Stimulated activated CD4-positive, alpha-beta T cell treated with anti-CD3 and anti-CD28 coated beads, Interleukin-2, amount 100 ng/mL, for 48 hours (primary cell): ENCODE measurements at regions not wholly inside any gene's neighbourhood (a gene's known extent, or its start where the extent isn't known, plus 50 kb on each side); places are given as distances from the start of the nearest gene placed in this dataset.

Source experiments
- DNase-seq, 2 donors: peaks; one replicate each; pipeline ENCODE4 v3.0.0-alpha.2; 2020

DNA sequence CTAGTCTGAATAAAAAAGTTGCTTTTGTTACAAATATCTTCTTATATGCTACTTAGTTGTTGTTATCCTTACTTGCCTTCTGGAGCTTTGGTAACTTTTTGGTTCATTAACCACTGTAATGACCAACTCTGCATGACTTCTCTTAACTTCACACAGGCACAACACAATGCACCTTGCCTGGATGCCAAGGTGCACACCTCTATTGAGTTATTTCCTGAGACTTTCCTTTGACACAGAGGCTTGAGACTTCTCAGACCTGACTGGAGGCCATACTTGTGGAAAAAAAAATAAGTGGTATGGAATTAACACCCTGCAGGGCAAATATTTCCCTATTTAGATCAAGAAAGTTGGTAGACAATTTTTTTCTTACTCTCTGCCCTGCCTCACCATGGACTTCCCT lies 1925.6 kb downstream of the EFNA5 start:
- DNase-seq = no peak

DNA sequence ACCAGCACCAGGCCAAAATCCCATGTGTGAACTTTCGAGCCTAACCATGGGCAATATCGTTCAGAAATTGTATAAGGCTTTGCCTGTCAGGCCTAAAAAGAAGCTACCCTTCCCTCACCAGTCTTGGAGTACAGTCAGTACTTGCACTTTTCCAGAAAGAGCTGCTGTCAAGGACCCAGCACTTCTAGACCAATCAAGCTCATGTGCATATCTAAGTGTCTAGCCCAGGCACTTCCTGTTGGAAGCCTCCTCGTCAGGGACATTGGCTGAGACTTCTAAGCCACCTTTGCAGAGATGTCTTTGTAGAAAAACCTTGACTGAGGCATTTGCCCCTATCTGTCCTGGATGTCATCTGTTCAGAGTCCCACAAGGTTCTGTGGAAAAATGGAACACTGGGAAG lies 1930.5 kb downstream of the EFNA5 start:
- no peak for DNase-seq

DNA sequence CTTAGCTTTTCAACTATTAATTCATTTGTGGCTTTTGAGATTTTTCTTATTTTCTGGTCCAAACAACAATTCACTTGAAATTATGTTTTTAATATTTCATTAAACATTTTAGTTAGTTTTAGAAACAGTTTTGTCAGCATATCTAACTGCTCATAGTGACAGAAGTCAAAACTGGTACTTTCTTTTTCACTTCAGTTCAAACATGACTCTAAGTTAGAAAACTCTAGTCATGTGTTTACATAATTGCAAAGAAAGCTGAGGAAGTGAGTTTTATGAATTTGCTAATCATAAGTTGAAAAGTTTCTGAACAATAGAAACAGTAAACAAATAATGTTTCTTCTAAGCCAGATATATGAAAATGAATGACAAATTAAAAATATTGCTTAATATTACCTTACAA lies 1931.0 kb downstream of the EFNA5 start:
- DNase-seq = no peak

DNA sequence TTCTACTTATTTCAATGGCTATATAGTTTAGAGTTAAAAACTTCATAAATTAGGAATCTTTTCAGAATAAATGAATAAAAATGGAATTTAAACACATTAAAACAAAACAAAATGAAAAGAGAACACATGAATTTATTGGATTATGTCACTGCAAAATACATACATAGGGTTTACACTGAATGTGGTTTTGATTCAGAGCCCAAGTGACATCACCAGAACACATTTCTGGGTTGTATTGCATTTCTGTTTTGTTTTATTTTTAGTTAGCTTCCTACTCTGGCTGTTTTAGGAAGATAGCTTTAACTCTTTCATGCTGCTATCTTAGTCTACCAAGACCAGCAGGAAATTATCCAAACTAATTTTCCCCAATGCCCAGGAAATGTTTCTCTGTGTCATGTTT lies 1935.0 kb downstream of the EFNA5 start:
- no peak for DNase-seq

DNA sequence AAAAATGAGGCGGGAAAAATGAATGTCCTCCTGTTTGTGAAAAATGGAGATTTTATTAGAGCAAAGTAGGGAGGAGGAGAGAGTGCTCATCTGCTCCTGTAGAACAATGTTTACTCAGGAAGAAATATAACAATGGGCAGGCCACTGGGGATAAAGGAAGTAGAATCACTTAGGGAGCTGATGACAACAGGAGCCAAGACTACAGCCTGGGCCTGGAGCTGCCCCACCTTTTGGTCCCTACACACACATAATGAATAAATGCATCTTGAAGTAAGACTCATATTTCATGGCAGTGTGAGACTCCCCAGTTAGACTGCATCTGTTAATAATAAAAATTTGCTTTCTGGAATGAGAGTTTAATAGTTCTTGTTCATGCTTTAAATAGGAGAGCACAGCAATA lies 1939.8 kb downstream of the EFNA5 start:
- DNase-seq = no peak

DNA sequence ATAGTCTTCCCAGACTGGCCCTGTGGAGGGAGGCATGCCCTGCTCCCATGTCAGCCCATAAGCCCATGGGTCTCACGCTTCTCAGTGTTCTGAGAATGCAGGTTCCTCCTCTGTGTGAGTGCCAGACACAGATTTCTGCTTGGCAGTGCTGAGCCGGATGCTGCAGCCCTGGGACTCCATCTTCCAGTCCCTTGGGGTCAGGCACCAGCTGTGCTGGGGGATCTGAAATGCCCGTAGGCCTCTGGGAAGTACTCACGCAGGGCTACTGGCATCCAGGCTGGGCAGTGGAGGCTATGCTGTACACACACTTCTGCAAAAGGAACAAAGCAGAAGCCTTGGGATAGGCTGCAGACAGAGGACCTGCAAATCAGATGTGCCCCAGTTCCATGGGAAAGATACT lies 1944.6 kb downstream of the EFNA5 start:
- DNase-seq = no peak

DNA sequence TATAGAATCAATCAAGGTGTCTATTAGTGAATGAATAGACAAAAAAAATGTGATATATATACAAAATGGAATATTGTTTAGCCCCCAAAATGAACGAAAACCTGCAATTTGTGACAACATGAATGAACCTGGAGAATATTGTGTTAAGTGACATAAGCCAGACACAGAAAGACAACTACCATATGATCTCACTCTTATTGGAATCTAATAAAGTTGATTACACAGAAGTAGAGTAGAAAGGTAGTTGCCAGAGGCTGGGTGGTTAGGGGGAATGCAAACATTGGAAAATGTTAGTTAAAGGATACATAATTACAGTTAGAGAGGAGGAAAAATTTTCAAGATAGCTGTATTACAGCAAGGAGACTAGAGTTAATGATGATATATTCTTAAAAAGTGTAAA lies 1962.3 kb downstream of the EFNA5 start:
- no peak for DNase-seq

DNA sequence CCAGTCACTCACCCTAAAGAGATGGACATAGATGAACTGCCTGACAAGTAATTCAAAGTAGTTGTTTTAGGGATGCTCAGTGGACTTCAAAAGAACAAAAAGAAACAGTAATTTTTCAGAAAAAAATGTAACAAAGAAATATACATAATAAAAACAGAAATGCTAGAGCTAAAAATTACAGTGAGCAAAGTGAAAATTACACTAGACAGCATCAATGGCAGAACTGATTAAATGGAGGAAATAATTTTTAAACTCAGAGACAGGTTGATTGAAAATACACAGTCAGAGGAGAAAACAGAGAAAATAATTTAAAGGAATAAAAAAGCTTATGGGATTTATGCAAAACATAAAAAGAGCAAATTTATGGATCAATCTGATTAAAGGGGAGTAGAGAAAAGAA lies 1968.4 kb downstream of the EFNA5 start:
- no peak for DNase-seq

DNA sequence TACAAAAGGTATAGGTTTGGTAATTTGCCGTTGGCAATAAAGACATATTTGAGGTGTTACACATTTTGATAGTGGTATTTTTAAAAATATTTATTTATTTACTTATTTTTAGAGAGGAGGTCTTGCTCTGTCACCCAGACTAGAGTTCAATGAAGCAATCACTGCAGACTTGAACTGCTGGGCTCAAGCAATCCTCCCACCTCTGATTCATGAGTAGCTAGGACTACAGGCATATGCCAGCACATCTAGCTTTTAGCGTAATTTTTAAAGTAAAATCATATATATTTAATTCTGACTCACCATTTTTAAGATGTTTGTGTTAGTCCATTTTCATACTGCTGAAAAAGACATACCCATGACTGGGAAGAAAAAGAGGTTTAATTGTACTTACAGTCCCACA lies 1974.3 kb downstream of the EFNA5 start:
- DNase-seq = no peak

DNA sequence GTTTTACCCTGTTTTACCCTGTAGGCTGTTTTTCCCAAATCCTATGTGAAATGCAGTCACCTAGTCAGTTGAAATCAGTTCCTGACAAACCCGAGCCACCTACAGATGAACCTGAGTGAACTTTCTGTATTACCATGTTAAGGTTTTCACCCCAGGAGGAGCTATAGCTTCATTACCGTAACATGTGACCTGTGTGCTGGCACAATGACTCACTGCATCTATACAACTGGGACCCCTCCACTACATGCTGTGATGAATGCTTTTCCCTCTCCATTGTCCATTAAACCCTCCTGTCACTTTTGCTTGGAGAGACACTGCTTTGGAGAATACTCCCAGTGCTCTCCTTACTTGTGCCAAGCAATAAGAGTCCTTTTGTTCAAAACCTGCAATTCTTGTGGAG lies 1974.8 kb downstream of the EFNA5 start:
- DNase-seq = no peak

DNA sequence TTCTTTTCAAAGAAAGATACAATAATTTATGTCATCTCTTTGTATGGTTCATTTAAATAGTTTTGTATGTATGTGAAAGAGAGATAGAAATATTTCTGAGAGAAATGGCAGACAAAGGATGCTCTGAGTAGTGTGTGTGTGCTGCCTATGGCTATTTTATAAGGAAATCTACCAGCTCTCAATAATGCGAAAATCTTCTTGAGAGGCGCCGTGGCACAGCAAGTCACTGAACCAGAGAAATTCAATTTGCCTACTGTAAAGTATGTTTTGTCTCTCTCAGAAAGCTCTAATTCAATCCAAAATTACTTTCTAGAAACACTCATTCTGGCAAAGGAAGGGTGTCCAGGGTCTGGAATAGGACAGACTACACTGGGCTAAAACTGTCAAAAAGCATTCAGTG lies 1981.1 kb downstream of the EFNA5 start:
- DNase-seq = no peak

DNA sequence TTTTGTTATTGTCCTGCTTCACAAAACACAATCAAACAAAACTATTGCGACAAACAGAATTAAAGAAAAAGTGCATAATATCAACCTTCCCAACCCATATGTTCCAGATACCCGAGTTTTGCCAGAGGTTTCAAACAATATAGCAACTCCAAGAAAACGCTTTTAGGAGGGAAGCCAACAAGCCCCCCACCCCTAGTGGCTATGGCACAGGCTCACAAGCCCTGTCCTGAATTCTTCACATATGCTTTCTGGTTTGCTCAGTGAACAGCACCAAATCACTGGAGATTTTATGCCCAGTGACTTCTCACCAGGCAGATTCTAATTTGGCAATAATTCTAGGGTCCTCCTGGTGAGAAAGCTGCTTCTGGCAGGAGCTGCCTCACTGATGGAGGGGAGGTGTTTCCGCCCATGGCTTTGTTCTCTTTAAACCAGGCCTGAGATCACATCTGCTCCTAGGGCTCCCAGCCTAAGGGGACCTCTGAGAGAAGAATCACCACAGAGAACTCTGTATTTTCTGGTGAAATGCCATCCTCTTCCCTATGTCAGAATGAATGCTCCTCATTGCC lies 1982.4 kb downstream of the EFNA5 start:
- DNase-seq = no peak

DNA sequence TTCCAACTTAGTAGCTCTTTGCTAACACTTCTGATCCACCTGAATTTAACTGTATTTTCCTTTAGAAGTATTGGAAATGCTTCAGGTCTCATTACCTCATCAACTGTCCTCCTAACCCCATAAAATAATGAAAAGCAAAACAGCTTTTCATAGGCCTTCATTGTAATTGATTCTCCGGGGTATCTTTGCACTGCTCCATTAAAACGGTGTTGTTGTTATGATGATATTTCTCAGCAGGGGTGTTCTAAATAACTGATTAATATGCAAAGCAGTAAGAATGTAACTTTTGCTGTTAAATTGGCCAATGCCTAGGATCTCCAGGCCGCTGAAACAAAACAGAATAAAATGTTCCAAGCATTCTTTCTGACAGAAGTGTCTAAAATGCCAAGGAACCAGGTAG lies 1983.2 kb downstream of the EFNA5 start:
- no peak for DNase-seq

DNA sequence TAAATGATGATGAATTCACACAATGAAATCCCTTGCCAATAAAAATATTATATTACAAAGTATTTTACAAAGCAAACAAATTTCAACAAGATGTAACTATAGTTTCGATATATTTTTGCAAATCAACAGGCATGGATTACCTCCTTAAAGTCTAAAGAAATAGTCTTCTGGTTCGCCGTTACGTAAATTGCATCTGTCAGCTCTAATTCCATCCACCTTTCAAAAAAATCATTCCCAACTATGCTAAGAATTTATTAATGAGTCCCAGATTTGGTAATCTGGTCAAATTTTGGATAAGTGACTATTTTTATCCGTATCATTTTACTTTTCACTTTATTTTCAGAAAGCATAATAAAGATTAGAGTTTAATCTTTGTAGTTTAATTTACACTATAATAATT lies 1984.9 kb downstream of the EFNA5 start:
- DNase-seq = no peak

DNA sequence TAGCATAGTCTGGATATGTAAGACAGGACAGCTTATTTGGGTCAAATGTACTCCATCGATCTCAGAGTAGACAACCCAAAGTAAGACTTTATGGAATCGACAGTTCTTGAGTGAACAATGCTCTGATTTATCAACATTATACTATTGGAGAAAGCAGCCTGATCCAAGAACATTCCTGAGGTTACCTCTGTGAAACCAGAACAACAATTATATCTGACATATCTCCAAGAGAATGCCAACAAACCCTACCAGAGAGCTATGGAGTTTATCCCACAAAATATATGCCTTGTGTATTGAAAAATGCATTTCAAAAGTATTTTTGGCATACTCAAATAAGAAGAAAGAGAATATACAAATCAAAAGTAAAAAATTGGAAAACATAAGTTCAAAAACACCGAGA lies 1985.9 kb downstream of the EFNA5 start:
- no peak for DNase-seq

DNA sequence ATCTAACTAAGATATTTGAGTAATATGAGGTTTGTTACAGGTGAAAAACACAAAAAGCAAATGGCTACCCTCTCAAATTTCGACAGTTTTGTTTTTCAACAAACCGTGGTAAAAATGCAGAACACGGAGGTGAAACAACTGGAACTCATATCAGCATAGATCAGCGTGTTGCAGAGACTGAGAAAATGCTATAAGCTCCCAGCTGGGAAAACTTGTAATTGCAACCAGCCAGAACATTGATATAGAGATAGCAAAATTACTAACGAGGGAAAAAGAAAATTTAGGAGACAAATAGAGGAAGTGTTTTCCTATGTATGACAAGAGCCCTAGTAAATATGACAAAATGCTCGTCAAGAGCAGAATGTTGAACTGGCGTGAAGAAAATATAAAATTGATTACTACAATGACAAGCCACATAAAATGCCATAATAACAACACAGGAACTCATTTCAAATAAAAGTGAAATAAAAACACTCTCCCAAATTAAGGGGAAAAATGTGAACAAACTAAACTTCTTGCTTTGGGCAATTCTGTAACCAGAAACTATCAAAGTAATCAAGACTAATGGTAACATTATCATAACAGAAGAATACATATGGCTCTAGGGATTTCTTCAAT lies 1989.8 kb downstream of the EFNA5 start:
- no peak for DNase-seq

DNA sequence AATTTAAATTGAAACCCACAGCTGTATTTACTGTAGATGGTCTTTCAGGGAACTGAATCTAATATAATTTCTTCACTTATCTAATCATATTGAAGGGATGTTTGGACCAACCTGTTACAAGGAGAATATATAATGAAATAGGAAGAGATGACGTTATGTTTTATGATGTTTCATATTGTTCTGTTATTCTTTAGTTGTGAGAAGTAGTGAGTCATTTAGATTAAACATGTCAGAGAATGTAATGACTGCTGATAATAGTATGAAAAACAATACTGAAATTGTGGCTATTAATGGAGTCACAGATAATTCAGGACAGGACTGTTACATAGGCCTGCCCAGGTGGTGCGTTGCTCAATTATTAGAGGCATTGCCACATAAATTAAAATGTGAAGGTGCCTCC lies 1993.4 kb downstream of the EFNA5 start:
- no peak for DNase-seq

DNA sequence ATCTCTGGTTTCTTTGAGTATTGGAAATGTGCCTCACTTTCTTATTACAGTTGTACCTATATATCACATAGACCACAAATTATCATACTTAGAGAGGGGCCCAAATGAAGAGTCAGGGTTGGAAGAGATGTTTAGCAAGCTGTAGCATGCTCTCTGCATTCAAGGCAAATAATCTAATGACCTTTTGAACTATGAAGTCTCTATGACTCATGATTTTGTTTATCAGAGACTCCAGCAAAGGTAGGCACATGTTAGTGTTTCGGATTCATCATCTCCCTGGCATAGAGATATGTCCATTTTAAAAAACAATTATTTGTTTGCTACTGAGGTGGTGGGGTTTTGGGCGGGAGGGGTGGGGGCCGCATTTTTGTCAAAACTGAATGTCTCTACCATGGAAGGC lies 2000.1 kb downstream of the EFNA5 start:
- DNase-seq = no peak

DNA sequence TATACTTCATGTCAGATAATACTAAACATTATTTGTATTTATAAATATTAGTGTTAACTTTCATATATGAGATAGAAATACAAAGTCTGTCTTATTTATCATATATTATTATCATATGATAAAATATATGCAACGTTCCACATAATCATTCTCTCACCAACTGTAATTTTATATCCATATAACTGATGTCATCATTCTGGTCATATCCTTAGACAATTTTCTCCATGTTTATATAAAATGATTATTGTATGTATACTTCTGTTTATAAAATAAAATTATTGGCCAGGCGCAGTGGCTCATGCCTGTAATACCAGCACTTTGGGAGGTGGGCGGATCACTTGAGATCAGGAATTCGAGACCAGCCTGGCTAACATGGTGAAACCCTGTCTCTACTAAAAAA lies 2007.1 kb downstream of the EFNA5 start:
- DNase-seq = no peak

DNA sequence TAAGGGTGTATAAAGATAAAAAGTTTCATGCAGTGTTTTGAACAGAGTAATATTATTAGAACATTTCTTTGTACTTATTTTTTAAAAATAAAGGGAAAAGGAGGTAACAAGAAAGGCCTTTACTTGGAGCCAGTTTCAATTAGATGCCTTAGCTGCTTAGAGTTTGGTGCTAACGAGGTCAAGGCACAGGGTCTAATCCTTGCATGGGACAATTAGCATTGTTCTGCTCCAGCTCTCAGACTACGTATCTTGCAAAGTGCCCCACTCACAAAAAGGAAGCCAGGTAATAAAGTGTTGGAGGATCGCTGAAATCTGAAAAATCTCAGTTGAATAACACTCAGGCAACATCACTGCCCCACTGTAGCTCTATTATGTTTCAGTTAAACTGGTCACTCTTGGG lies 2011.3 kb downstream of the EFNA5 start:
- DNase-seq = no peak

DNA sequence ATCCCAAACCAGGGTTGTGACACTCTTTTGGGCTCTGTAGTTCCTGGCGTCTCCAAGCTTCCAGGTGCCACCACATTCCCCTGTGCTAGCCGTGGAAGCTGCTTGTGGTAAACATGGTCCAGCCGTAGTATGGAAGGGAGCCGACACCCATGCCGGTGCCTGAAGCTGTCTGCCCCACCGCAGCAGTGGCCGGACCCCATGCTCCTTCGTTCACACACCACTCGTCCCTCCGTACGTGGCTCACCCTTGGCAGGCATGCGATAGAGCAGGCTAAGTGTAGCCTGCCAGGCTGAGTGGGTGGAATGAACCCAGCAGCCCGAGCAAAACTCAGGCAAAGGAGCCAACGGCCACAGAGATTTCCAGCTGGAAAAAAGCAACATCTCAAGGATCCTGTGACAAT lies 2030.4 kb downstream of the EFNA5 start:
- no peak for DNase-seq

DNA sequence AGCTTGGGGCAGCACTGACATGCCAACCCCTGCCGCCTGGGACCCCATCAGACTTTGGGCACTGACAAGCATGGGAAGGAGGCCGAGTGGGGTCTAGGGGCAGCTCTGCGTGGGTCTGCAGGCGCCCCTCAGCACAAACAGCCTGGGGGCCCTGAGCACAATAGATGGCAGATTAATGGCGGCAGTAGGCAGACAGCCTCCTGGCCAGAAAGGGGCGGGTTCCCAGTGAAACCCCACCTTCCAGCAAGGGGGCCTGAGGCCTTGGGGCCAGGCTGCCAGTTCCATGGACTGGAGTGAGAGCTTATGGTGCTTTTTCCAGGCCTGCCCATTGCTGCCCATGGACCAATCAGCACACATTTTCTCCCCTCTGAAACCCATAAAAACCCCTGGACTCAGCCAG lies 2031.2 kb downstream of the EFNA5 start:
- DNase-seq = no peak

DNA sequence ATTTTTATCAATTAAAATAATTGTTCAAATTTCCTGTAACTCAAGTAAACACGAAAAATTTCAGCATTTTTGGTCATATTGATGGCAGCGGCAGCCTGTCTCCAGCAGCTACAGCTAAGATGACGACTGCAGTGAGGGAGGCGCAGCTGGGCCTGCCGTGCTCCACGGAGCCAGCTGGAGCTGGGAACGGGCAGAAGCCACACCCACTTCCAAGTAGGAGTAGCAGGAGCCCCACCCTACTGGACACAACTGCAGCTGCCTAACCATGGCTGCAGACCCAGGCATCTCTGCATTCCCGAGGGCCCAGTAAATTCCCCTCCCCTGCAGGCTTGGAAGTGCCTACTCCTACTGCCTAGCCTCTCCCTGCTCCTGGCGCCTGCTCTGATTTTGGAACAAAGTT lies 2031.7 kb downstream of the EFNA5 start:
- DNase-seq = no peak

DNA sequence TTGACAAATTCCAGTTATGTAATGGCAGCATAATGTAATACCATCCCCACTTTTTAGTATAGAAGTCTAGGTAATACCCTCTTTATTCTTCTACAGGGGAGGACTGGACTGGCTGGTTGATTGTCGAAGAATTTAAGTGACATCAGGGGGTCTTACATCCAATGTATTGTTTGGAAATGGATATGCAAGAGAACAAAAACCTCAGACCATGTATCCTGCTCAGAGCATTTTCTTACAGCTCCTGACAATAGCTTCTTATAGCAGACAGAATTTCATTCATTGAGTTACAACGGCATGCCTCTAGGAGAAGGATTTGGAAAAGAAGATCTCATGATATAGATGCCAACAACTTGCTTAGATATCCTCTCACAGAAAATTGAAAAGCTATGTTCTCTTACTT lies 2032.3 kb downstream of the EFNA5 start:
- no peak for DNase-seq

DNA sequence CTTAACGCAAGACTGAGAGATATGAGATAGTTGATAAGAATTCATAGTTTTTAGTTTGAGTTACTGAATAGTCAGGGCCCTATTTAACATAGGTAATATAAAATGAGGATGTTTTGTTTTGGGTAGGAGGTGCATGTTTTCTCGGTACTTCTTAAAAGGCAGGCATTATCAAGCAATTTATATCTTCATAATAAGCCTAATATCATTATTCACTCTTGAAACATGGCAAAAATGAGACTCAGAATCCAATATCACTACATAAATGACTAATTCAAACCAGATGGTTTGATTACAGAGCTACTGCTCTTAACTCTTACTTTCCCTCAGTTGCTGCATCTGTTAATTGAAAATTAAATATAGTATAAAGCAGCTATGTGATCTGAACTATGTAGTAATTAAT lies 2038.7 kb downstream of the EFNA5 start:
- no peak for DNase-seq

DNA sequence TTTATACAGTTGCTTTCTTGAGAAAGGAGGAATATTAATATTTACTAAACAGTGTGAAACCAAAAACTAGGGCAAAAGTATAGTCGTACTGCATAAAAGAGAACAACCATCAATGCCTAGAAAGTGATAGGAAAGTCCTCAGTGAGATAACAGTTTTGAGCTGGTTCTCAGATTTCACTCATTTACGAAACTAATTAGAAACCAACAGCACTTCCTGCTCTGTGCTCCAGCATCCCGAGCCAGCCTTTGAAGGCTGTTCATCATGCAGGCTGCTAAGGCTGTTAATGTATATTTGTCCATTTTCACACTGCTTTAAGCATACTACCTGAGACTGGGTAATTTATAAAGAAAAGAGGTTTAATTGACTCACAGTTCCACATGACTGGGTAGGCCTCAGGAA lies 2039.9 kb downstream of the EFNA5 start:
- DNase-seq = no peak
